ENCODE measurements at regions not wholly inside any gene's neighbourhood (a gene's known extent, or its start where the extent isn't known, plus 50 kb on each side); places are given as distances from the start of the nearest gene placed in this dataset.

DNA sequence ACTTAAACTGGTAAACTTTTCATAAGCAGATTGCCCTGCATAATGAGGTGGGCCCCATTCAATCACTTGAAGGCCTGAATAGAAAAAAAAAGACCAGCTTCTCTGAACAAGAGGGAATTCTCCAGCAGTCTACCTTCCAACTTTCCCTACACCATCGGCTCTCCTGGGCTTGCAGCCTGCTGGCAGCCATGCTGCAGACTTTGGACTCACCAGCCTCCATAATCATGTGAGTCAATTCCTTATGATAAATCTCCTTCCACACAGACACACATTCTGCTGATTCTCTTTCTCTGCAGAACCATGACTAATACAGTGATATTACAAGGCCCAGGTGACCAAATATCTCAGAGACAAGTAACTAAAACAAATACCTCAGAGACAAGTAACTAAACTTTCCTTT, 113.8 kb upstream of the WDR17 start:
- DNase-seq = no peak

DNA sequence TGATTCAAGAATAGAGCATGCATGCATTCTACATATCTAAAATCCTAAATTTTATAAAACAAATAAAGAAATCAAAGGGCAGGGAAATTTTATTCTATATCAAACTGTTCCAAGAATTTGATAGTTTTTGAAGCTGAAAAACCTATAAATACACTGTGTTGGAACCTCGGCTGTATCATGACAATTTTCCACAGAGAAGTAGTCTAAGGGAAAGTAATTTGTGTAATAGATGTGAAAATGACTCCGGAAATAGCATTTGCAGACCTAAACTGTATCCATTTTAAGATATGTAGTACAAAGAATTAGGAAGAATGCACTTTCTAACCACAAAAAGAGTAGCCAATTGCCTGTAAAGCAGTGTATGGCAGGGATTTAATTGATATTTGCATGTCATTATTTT, 112.5 kb upstream of the WDR17 start:
- no peak for DNase-seq

DNA sequence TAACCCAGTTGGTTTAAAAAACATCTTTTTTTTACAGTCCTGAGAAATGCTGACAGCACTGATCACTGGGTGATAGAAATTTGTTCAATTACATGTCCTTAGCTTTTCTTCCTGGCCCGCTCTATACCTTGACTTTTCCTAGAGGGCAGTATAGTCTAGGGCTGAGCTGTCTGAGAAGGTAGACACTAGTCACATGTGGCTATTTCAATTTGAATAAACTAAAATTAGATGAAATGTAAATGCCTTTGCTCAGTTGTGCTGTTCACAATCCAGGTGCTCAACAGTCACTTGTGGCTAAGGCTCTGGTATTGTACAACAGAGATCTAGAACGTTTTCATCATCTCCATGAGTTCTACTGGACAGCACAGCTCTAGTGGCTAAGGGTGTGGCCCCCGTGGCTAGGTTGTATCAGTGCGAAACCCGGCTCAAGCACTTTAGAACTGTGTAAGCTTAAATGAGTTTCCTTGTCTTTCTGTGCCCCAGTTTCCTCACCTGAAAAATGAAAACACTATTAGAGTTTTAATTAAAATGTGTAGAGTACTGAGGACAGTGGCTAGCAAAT, 111.6 kb upstream of the WDR17 start:
- DNase-seq = no peak

DNA sequence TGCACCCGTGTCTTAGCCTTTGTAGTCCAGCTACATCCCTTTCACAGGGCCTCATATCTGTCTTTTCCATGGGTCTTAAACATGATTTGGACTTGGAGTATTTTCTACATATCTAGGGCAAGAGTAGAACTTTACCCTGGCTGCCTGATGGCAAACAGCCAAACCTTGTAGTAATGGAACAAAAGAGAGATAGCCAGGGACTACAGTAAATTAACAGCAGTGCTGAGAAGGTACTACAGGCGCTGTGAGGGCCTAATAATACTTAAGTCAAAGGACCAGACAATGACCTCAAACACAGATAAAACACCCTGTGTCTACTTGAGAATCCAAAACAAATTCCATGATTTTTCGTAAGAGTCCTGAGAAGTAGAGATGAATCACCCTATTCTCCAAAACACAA, 111.0 kb upstream of the WDR17 start:
- no peak for DNase-seq

DNA sequence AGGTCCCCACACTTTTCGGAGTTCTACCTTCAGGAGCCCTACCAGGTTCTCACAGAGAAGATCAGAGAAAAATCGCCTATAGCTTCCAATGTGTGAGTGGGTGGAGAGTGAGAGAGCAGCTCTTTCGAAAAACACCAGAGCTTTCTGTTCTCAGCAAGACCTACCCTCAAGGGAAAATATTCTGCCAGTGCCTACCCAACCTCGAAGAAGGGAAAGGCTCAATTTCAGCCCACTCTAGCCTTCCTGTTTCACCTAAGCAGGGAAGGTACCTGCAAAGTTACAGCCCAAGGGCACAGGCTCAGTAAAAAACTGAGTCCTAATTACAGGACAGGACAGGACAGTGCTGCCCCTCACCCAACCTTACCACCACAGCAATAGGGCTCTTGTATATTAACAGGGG, 104.0 kb upstream of the WDR17 start:
- no peak for DNase-seq

DNA sequence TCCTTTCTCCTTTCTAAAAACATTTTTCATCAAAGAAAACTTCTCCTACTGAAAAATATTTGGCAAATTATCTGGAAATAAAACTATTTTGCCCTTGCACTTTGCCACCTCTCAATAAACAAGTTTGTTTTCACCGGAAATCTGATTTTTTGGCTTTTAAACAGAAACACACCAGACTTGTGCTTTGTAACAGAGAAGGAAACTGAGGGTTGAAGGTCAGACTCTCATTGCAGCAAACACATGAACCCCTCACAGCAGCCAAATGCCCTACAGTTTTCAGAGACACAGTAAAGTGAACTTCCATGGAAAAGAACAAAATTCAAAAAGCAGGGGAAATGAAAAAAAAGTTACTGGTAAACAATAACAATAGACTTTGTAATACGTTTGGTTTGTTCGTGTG, 95.6 kb upstream of the WDR17 start:
- no peak for DNase-seq

DNA sequence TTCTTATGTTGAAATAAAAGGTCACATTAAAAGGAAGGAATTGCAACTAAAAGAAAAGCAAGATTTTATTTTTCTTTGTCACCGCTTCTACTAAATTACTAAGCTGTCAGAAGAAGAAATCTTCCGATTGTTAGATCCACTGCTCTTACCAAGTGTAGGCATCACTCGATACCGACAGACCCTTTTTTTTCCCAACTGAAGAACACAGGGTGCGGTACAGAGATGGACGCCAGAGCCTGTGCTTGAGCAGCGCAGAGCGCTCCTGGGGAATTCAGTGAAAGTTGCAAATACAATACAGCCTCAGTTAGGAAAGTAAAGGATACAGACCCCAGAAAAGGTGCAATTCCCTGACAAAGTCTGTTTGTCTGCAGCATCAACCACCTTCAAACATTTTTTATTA, 94.9 kb upstream of the WDR17 start:
- no peak for DNase-seq

DNA sequence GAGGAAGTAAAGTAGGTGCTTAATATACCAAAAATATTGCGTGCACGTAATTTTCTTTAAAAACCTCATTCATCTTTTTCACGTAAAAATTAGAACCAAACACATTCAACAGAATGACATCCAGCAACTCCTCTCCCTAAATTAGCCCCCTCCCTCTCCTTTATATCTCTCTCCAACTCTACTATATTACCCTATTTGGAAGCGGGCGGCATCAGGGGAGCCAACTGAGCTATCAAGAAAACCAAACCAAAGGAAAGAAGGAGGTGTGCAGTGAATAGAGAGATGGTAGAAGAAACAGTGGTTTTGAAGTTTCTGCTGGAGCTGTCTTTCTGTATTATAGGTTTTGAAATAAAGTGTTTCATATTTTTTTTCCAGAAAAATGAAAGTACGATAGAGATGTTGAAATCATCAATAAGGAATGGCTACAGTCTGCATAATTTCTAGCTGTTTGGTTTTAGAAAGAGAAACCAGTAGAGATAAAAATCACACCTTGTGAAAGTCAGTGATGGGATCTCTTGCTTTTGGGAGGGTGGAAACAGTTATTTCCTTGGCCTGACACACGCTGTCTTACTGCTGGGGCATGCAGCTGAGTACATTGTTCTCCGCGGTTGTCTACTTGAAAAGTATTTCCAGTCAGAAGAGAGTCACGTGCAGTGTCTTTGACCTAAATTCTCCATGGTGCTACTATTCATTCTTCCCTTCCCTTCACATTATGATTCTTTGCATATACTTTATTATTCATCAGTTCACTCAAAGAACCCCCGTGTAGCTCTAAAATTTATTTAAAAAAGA, 94.1 kb upstream of the WDR17 start:
- DNase-seq = no peak

DNA sequence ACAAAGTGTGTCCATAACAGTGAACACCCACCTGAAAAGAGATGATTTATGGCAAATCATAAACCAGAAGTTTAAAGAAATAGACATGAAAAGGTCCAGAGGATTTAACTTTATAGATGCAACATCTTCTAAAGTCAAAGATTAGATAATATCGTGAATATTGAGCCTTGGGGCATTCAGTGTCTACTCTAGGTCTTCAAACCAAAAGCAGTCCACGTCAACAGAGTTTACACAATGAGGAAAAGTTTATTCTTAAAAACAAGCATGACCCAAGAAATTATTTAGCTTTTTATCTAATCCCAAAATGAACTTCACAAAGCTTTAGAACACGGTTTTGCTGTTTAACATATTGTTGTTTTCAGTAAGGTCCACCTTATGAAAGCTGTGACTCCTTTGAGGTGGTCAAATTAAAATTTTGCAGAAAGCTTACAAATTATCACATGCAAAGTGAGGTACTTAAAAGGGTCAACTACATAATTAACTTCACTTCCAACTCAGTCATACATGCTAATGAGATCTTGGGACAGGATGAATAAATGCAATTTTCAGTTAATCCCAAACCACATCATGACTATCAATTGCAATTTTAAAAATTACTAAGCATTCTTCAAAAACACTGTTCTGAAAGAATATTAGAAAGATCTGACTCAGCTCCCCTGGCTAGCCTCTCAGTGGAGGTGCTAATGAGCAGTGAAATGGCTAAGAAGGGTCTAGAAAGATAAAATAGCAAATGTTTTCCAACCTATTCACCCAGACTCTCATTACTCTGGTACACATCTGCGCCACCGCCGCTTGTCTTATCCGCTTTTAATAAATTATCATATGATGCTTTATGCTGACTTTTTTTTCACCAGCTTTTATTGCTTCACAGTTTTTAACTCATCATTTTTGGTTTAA, 92.4 kb upstream of the WDR17 start:
- no peak for DNase-seq

DNA sequence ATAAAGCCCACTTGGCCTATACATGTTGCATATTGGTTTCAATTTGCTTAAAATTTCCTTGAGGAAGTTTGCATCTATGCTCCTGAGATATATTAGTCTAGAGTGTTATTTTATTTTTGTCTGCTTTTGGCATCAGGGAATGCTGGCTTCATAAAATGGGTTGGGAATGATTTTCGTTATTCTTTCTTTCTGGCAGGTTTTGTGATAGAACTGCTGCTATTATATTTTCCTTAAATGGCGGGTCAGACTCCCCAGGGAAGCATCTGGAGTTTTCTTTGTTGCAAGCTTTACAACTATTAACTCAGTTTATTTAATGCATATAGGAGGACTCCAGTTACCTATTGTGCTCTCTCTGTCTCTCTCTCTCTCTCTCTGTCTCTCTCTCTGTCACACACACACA, 82.0 kb upstream of the WDR17 start:
- no peak for DNase-seq

DNA sequence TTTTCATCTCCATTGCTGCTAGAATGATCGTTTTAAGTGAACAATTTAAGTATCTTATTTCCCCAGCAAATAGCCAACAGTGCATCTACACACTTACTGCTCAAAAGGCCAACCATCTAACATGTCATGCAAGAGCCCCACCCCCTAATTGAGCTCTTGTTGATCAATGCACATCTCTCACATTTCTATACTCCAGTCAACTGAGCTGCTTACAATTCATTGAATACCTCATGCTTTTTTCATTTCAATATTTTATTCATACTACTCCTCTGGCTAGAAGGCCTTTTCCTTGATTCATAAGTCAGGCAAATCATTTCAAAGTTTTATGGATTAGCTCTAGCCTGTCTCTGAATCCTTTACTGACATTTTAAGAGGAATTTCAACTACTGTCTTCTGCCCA, 79.0 kb upstream of the WDR17 start:
- DNase-seq = no peak

DNA sequence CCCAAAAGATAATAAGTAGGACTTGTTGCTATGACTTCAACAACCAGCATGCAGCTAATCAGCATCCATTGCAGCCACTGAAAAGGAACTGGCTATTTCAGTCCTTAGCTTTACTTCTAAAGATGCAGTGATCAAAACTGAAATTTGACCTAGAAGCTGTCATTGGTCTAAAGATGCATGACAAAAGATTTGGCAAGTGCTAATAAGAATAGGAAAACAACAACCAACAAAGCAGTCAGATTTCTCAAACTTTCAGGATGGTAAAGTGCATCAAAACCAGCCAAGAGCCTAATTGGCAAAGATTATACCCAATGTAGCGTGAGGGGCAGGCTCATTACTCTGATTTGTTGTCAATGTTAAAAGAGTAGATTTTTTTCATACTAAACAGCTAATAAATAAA, 77.1 kb upstream of the WDR17 start:
- no peak for DNase-seq

DNA sequence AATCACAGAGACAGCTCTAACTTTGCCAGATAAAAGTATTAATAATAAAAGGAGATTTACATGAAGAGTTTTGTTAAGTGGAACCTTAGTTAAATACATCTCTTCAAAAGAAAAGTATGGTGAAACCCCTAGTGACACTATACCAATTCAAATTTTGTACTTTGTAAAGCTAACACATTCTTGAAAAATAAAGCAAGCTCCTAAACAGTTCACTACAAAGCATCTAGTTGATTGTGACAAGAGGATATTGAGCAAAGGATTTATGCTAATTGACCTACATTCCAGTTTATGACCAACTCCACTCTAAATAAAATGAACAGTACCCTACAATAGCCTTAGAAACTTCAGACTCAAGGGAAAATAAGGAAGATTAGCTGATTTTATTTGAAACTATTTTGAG, 69.4 kb upstream of the WDR17 start:
- no peak for DNase-seq

DNA sequence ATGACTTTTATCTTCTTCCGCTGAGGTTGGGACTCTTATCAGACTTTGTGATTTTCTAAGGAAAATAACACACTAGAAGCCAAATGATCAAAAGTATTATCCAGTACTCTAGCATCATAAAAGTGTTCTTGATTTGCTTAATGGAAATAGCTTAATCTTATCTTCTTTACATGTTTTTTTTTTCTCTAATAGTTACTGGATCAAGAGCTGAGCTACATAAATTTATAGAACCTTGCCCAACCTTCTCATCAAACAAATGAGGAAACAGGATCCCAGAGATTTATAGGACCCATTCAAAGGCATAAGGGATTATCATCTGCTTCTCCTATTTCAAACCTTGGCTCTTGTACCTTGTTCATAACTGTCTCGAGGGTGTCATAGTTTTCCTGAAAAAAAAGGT, 68.3 kb upstream of the WDR17 start:
- DNase-seq = no peak

DNA sequence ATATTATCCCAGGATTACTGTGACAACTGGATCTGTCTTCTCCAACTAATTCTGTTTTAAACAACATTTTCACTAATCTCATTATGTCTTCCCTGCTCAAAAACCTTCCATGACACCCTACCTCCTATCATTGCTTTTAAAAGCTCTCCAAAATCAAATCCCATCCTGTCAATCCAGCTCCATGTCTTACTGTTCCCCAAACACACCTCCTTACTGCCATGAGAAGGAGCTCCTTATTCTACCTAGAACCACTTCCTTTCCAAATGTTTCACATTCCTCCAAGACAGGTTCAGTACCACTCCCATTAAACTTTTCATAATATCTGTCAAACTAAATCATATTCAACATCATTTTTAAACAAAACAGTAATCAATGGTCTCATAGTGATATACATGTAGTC, 66.9 kb upstream of the WDR17 start:
- DNase-seq = no peak

DNA sequence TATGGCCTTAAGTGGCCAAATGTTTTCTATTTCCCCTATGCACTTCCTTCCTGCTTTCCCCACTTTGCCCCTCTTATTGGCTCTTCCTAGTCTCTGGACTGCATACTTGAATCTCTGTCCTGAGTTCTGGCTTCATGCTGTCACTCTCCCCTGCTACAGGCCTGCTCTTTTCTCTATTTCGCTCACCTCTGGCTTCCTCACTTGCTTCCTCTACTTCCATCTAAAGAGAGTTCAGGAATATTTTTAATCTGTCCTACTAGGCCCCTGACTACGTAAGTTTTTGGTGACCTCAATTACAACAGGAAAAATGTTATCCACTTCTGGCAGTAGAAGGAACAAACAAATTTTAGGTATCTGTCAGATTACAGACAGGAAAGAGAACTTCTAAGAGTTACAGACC, 65.7 kb upstream of the WDR17 start:
- no peak for DNase-seq

DNA sequence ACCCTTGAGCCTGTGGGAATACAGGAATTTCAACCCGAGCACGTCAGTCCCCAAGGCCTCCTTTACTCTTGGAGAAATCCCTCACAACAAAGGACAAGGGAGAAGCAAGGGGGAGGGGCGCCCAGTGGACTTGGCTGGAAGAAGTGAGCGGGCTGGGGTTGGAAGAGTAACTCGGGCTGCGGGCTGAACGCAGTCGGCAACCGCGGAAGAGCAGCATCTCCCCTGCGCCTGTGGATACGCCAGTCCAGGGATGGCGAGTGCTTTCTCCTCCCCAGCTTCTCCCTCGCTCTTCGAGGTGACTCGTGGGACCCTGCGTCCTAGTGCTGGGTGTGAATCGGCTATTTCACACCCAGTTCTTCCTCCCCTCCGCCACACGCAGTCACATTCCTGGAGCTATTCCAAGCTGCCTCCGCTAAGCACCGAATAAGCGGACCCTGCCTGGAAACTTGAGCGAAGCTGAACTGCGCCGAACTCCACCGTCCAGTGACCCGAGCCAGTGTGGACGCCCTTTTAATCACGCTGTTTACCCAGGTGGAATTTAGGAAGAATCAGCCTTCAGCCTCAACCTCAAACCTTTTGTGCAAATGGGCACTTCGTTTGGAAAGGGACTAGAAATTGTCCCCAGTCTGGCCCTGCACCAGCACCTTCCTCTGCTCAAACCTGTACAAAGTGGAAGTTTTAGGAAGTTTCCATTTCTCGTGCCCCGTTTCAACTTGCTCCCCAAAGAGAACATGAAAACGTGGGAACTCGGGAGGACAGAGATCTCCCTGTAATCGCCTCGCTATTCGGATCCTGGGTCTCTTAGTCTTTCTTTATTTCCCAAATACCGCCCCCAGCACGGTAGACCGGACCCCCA, 64.3 kb upstream of the WDR17 start:
- no peak for DNase-seq

DNA sequence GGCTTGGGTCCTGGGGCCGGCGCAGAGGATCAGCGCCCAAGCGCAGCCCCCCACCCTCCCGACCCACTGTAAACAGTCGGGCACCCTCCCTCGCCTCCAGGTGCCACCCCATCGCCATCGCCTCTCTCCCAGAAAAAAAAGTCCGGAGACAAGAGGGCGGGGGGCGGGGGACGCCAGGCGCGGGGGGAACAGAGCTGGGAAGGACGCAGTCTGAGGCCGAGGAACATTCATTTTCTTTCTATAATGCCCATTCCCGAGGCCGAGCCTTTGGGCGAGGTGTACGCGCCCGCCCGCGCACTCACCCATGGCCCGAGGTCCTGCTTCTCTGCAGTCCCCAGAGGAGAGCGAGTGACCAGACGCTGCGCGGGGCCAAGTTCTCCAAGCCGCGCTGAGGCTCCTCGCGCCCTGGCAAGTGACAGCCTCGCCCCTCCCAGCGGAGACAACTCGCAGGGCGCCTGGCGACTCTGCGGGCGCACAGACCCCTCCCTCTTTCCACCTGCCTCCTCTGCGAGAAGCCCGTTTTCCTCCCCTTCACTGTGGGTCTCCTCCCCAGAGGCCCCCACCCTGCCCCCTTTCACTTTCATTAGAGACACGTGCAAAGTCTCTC, 63.5 kb upstream of the WDR17 start:
- DNase-seq = no peak

DNA sequence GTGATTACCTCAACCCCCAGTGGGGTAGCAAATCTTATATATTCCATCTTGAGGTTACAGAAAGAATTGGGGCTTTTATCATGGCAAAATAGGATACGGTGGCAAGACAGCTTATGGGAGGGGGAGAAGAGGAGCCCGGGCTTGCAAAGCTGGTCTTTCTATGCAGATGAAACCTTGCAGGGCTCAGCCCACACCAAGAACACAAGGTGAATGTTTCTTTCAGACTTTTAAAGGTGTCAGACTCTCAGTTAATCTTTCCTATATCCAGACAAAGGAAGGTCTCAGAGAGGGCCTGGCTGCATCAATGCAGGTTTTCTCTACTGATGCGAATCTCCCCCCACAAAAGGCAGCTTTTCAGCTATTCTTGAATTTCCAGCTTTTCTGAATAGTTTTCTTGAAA, 59.9 kb upstream of the WDR17 start:
- DNase-seq = no peak

DNA sequence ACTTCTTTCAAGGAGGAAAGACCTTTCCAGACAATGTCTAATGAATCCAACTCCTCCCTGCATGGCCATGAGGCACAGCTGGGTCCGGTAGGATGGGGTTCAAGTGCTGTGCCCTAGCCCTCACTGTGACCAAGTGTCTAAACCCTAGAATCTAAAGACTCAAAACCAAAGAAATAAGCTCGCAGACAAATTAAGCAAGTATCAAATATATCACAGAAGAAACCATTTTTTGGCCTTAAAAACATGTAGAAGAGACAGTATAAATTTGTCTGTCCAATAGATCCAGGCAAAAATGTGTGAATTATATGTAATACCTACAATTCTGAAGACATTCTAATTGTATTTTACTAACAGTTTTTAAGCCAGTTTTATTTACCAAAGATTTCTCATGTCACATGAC, 56.4 kb upstream of the WDR17 start:
- DNase-seq = no peak

DNA sequence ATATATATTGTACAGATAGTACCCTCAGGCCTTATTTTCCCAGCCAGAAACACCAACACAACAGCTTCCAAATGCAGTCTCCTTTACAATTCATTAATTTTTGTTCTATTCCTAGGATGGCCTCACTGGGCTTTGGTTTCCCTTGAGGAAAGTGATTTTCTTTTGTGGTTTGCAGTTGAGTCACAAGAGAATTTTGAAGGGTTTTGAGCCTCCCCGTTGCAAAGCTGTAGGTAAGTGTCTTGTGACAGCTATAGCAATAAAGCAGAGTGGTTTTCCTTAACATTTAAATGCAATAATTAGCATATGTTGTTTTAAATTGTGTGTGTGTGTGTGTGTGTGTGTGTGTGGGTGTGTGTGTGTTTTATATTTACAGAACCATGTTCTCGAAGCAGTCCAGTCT, 54.1 kb upstream of the WDR17 start:
- DNase-seq = no peak

DNA sequence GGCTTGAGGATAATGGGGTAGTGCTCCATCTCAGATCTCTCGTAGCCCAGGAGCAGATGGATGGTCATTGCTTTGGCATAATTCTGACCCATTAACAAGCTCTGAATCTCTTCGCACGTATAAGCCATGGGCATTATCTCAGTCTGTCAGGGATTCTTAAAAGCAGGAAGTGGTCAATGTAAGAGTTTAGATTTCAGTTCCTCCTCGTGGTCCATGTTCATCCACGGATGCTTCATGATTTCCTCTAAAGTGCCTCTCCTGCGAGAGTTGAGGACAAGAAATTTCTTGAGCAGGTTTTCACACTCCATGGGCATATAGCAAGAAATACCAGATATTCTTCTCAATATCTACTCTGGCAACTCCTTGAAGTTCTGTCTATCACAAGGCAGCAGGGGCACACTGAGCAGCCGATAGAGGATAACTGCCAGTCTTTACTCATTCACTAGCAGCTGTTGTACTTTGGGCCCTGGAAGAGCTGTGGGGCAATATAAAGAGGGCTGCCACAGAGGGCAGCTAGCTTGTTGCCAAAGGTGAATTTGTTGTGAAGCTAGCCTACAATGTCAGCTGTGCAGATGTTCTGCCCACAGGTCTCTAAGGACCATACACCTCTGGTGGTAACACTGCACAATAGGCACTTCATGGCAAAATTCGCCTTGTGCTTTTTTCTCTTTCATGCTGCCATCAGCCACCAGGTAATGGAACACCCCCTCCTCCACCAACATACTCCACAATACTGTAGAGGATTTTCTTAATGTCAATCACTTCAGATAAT, 52.0 kb upstream of the WDR17 start:
- DNase-seq = no peak

Measured in CD4-positive, alpha-beta T cell treated with Interleukin-4 for 4 hours (primary cell).